ENCODE measurements at regions not wholly inside any gene's neighbourhood (a gene's known extent, or its start where the extent isn't known, plus 50 kb on each side); places are given as distances from the start of the nearest gene placed in this dataset.

DNA sequence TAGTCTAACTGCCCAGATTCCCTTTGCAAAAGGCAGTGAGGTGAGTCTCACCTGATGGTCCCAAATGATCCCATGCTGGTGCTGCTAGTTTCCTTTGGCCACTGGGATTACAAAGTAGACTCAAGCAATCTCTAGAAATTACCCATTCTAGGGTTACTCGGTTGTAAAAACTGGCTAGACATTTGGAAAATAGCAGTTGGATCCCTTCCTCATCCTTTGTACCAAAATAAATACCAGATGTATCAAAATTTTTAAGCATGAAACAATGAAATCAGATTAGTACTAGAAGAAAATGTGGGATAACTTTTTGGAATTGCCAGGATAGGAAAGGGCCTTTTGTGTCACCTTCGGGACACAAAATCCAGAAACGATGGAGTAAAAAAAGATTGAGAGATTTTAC is 112.9 kb upstream of the TOP1 start:
- TF ChIP-seq, protein P1, sequence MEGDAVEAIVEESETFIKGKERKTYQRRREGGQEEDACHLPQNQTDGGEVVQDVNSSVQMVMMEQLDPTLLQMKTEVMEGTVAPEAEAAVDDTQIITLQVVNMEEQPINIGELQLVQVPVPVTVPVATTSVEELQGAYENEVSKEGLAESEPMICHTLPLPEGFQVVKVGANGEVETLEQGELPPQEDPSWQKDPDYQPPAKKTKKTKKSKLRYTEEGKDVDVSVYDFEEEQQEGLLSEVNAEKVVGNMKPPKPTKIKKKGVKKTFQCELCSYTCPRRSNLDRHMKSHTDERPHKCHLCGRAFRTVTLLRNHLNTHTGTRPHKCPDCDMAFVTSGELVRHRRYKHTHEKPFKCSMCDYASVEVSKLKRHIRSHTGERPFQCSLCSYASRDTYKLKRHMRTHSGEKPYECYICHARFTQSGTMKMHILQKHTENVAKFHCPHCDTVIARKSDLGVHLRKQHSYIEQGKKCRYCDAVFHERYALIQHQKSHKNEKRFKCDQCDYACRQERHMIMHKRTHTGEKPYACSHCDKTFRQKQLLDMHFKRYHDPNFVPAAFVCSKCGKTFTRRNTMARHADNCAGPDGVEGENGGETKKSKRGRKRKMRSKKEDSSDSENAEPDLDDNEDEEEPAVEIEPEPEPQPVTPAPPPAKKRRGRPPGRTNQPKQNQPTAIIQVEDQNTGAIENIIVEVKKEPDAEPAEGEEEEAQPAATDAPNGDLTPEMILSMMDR (IDR thresholded peaks at IDR 0.05; ENCODE audit: insufficient read depth, low read depth, low read length): no peak
- TF ChIP-seq EZH2 (IDR thresholded peaks at IDR 0.05; ENCODE audit: insufficient read depth, low read length): no peak
